ENCODE measurements at regions not wholly inside any gene's neighbourhood (a gene's known extent, or its start where the extent isn't known, plus 50 kb on each side); places are given as distances from the start of the nearest gene placed in this dataset.

DNA sequence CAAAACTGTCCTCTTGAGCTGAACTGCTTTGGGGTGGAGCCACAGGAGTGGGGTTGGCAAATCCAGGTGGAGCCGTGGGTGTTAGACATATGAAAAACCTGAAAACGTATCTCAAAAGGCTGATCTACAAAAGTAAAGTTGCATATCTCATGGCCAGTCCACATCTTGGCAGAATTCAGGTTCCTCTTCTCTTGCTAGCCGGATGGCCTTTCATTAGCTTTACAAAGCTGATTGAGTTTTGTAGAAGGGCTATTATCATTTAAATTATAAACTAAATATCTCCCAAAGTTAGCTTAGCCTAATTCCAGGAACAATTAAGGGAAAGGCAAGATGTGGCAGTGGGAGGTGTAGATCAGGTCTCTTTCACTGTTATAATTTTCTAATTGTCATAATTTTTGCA, 1427.7 kb downstream of the EFNB2 start:
- DNase-seq (ENCODE audit: low read depth in 1 of 2, low spot score in 1 of 2) = no peak

DNA sequence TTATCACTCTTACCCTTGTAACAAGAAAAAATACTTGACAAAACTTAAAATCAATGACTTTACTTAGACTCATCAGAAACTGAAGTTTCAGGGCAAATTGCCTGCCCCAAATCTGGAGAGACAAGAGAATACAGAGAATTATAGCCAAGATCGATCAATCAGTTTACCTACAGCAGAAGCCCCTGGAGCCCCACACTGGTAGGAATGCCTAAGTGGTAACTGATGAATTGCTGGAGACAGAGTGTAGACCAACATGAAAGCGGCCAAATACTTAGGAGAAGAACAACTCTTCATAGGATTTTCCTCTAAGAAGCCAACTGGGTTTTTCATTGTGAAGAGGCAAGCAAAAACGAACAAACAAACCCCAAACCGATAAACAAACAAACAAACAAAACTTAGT, 1430.0 kb downstream of the EFNB2 start:
- no peak for DNase-seq (ENCODE audit: low read depth in 1 of 2, low spot score in 1 of 2)

DNA sequence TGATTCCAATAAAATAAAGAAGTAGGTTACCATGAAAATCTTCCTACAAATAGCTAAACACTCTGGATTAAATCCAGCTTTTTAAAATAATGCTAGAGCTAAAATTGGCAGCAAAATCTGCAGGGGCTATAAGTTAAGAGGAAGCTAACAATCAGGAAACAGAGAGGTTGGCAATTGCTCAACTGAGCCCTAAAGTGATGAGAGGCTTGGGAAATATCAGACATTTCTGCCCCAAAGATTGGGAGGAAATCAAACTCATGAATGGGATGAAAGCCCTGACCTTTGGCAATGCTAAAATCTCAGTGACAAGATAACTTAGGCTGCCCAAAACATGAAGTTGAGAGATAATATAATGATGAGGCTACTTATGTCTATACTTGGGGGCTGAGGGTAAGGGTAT, 1437.9 kb downstream of the EFNB2 start:
- no peak for DNase-seq (ENCODE audit: low read depth in 1 of 2, low spot score in 1 of 2)

DNA sequence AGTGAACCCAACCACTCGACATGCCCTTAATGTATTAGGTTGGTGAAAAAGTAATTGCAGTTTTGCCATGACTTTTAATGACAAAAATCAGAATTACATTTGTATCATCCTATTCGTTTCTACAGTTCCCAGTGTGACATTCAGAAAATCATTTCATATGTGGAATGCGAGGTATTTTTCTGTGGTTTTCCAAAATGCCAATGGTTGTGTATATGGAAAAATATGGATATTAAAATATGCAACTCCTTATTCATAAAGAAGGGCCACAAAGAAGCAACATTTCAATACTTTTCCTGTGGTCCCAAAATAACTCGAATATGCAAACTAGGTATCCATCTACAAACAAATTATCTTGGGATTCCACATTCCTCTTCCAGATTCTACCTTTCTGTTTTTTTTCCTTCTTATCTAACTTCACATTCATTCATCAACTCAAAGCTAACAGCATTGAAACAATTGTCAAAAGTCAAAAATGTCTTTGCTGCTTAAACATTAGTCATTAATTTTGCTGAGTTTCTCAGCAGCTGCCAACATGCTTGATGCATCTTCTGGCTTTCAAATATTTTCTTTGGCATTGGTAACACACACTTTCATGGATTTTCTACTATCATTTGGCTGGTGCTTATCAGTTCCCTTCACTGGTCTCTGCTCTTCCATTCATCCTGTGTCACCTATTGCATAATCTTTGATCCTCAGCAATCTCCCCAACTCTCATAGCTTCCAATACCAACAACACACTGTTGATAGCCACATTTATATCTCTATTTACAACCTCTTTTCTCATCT, 1445.4 kb downstream of the EFNB2 start:
- no peak for DNase-seq (ENCODE audit: low read depth in 1 of 2, low spot score in 1 of 2)

DNA sequence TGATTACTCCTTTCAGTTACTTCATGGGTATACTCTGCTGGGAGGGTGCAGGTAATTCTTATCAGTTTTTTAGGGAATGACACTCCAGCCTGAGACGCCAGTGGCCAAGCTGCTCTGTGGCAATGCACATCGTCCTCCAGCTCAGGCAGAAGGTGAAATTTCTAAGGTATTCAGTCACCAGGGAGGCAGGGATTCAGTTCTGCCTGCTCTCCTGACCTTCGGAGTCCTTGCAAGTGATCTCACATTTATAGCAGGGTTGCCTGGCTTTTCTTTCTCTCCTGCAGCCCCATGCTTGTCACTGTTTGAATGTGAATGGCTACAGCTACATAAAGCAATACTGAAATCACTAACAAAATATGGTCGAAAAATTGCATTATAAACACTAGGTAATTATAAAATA, 1447.5 kb downstream of the EFNB2 start:
- DNase-seq (ENCODE audit: low read depth in 1 of 2, low spot score in 1 of 2) = no peak

DNA sequence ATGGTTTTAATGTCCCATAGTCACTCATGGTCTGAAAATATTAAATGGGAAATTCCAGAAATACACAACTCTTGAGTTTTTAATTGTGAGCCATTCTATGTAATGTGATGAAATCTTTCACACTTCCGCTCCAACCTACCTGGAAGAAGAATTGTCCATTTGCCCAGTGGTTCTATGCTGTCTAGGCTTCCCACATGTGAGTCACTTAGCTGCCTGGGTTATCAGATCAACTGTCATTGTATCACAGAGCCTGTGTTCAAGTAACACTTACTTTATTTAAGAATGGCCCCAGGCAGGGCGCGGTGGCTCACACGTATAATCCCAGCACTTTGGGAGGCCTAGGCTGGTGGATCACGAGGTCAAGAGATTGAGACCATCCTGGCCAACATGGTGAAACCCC, 1450.5 kb downstream of the EFNB2 start:
- DNase-seq (ENCODE audit: low read depth in 1 of 2, low spot score in 1 of 2) = no peak

DNA sequence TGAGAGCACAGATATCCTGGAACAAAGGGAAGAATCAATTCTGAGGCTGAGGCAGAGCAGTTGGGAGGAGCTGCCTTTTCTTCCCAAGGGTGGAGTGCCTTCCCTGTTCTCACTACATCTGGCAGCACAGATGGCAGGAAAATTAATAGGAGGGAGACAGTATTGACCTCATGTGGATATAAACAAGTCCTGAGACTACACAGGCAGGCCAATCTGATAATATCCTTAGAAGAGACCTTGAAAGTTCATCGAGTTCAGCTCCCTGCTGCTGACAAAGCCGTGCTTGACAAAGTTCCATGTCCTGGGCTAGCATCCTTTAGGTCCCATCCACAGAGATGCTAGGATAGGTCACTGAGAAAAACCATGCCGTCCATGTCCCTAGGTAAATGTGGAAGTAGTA, 1451.5 kb downstream of the EFNB2 start:
- no peak for DNase-seq (ENCODE audit: low read depth in 1 of 2, low spot score in 1 of 2)

DNA sequence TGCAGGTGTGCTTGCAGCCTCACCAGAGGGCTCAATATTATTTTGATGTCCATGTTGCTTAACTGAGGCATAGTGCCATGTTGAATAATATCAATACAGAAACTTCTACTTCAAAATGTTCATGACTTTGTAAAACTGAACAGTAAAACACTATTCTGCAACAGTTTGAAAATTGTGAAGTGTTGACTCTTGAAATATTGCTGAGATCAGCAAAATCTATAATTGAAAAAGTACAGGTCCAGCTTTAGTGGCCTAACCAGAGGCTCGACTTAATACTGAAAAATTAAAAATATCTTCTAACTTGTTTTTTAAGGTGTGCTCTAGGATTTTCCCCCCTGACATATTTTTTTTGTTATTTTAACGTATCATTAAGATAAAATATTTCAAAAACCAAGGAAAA, 1460.7 kb downstream of the EFNB2 start:
- no peak for DNase-seq (ENCODE audit: low read depth in 1 of 2, low spot score in 1 of 2)

DNA sequence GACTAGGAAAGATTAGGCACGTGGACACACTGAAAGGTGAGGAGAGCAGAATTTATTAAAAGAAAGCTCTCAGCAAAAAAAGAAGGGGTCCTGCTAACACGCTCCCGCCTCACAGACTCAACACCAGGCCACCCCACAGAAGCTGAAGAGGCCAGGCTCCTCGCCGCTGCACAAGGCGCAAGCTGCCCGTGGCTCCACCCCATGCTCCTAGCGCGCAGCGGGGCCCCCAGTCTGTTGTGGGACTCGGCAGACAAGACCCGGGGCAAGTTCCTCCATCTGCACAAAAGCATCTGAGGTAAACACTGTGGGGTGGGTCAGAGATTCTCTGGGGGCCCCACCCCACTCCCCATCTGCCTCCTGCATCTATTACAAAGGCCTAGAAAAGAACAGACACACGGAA, 1462.4 kb downstream of the EFNB2 start:
- no peak for DNase-seq (ENCODE audit: low read depth in 1 of 2, low spot score in 1 of 2)

DNA sequence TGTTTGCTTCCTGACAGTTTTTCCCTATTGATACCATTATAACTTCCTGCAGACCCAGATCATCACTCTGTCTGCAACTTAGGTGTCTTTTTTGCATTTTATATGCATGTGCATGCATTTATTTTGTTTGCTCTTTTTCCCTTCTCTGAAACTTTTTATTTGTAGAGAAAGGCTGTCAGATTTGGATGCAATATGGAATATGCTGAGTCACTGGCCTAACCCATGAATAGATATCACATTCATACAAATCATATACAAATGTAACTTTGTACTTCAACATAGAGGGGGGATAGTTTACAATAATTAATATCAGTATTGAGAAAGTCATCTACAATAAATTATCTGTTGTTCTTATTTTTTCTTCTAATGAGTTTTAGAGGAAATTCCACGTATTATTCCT, 1465.0 kb downstream of the EFNB2 start:
- DNase-seq (ENCODE audit: low read depth in 1 of 2, low spot score in 1 of 2) = no peak

DNA sequence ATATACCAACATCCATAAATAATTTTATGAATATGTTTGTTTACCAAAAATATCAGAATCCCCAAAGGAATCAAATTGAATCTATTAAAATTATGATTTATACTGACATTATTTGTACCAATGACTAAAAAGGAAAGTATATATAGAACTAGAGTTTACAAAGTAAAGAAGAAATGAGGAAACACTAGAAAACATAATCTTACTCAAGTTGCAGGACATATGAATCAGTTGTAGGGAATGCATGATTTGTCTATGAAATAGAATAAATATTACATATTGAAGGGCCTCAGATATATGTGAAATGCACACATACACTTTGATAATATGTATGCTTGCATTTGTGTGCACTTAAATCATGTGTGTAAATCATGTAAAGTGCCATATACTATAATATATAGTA, 1466.4 kb downstream of the EFNB2 start:
- DNase-seq (ENCODE audit: low read depth in 1 of 2, low spot score in 1 of 2) = no peak

DNA sequence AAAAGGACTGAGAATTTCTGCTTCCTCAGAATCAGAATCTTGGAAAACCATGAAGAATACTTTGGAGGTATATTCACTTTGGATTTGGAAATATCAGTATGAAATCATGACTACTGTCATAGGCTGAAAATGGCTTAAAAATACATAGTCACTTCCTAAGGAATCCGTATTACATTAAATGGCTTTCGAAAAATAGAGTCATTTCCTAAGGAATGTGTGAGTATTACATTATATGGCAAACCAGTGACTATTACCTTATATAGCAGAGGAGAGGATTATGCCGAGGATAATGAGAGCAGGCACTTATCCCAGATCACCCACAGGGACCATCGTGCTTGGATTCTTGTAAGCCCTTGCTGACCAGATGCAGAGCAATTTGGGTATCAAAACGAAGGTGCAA, 1471.8 kb downstream of the EFNB2 start:
- no peak for DNase-seq (ENCODE audit: low read depth in 1 of 2, low spot score in 1 of 2)

DNA sequence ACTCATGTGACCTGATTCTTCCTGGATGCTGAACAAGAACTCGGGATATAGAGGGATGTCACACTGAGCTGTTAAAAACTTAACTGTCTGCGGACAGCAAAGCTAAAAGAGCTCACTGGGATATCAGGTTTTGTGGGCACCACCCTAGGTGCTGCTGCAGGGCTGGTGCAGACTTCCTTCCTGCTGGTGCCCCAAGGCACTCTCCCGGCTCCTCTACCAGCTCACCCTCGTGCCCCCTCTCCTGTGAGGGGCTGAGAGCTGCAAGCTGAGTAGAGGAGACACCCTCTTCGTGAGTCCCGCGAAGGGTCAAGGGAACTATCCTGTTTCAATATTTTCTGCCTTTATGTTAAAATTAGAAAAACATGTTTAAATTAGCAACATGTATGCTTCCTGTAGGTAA, 1475.7 kb downstream of the EFNB2 start:
- no peak for DNase-seq (ENCODE audit: low read depth in 1 of 2, low spot score in 1 of 2)

DNA sequence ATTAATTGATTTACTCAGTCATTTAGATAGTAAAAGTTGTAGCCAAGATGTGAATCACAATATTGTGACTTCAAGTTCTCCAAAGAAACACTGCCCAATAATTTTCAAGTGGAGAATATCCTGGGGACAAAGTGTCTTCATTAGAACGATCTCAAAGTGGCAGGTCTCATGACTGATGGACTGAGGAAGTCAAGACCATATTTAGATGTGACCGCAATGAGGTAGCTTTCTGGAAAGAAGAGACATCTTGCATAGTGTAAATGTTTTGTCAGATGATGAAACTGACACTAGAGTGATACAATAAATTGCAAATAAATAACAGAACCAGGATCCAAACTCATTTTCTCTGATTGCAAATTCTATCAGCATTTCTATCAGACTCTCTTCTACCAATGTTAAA, 1476.9 kb downstream of the EFNB2 start:
- no peak for DNase-seq (ENCODE audit: low read depth in 1 of 2, low spot score in 1 of 2)

DNA sequence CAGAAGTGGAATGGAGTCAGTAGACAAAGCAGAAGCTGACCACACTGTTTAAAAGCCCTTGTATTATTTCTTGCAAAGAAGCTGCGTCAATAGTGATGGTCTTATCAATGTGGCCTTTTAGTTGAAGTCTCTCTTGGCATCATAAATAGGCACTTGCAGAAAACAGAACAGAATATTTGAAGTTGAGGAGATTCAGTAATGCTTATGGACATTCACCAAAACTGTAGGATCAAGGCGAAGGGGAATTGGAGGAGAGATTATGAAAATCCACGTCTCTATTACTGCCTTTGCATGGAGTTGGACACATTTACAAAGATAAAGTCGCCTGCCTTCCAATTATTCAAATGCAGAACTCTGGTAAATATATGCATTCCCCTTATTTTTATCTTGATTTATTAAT, 1482.8 kb downstream of the EFNB2 start:
- DNase-seq (ENCODE audit: low read depth in 1 of 2, low spot score in 1 of 2) = no peak

DNA sequence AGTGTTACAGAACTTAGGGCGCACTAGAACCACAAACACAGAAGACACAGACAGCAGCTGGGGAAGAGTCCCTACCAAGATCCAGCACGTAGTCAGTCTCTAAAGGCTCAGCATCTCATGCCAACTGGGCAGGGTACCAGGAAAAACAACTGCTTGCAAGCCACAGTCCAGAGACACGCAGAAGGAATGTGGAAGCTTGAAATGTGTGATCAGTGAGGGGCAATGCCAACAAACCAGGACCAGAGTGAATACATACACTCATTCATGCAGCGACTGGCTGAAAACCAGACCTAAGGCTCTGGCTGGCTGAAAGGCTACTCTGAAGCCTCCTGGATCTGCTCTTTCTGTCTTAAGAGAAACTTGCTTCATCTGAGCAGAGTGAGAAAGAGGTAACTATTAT, 1484.8 kb downstream of the EFNB2 start:
- no peak for DNase-seq (ENCODE audit: low read depth in 1 of 2, low spot score in 1 of 2)

DNA sequence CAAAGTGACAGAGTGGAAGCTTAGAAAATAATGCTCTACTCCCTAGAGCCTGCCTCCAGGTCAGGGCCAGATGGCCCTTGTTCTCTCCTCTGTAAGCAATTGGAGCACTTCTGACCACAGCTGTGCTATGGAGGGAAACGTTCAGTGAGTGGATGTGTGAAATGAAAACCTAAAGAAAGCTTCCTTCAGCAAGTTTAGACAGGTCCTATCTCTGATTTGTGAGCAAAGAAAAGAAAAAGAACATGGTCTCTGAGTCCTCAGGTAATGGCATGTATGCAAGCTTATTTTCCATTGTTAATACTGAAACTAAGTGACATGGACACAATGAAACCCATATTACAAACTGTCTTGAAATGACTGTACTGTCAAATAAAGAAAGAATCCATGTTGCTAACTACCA, 1486.8 kb downstream of the EFNB2 start:
- no peak for DNase-seq (ENCODE audit: low read depth in 1 of 2, low spot score in 1 of 2)

DNA sequence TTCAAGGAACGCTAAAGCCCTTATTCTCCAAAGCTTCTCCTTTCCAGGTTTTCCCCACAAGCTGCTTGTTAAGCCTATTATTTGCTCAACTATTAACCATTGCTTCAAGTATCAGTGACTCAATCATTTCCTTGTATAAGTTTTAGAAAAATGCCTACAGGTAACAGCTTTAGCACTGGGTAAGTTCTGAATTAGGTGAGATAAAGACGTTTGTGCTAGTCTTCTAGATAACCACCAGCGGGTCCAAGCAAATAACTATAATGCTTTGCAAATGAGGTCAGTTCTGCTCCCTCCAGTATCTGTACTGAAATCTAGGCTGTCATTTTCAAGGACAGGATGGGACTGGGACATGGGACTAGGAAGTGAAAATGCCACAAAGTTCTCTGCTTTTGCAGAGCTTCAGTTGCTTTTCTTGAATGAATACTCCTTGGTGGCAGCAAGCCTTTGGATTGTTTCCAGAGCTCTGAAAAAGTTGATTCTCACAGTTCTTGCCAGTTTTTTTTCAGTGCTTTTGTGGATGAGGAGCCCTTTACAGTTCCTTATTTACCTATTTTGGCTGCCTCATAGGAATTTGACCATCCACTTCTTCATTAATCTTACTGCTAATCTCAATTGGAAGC, 1487.7 kb downstream of the EFNB2 start:
- no peak for DNase-seq (ENCODE audit: low read depth in 1 of 2, low spot score in 1 of 2)

DNA sequence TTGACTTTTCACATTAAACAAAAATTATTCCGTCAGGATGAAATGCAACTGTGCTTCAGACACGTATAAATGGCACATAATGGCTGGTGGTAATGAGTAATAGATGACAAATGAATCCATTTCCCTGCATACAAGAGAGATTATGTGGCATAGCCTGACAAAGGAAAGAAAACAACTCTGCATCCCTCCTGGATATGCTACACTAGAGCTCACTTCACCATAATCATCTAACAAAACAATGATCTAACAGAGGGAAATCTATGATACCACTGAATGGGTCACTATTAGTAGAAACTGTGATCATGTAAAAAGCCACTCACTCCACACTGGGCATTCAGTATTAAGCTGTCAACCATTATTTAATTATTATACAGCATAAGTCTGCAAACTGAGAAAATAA, 1498.4 kb downstream of the EFNB2 start:
- DNase-seq (ENCODE audit: low read depth in 1 of 2, low spot score in 1 of 2) = no peak

DNA sequence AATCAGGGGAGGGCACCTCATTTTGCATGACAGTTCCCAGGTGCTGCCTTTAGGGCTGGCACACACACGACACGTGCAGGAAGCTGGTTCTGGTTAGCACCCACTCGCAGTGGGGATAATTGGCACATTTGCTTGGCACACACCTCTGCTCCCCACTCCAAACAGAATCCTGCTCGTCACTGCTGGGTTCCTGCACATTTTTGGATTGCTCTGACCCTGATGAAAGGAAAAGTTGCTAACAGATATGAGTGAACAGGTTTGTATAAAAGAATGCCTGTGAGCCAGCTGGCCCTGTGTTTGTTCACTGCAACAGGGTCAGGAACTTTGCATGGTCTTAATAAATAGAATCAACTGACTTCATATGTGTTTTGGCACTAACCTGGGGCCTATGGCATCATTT, 1500.4 kb downstream of the EFNB2 start:
- DNase-seq (ENCODE audit: low read depth in 1 of 2, low spot score in 1 of 2) = no peak

DNA sequence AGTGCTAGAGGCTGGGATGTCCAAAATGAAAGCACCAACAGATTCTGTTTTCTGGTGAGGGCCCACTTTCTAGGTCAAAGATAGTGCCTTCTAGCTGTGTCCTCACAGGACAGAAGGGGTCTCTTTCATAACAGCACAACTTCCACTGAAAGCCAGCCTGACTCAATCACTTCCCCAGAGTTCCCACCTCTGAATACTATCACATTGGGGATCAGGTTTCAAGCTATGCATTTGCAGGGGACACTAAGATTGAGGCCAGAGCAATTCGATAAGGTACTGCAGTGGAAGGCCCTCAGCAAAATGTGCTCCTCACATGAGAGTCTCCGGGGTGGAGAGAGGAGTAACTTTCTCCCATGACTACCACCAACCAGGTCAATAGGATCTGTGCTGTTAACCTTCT, 1501.5 kb downstream of the EFNB2 start:
- DNase-seq (ENCODE audit: low read depth in 1 of 2, low spot score in 1 of 2) = no peak

DNA sequence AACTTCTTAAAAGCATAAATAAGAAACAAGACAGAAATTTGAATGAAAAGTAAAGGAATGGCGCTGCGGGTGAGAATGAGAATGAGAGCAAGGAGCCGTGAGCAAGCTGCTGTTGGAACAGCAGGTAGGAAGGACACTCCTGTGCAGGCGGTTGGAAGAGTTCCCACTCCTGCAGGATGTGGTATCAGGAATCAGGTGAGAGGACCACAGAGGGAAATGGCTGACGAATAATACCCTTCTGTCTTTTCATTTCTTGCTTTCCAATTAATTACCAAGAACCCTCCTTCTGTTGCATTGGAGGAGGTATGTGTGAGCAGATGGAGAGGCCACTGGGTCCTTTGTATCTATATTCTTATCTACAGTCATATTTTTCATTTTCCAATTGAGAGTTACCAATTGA, 1504.2 kb downstream of the EFNB2 start:
- DNase-seq (ENCODE audit: low read depth in 1 of 2, low spot score in 1 of 2) = no peak

DNA sequence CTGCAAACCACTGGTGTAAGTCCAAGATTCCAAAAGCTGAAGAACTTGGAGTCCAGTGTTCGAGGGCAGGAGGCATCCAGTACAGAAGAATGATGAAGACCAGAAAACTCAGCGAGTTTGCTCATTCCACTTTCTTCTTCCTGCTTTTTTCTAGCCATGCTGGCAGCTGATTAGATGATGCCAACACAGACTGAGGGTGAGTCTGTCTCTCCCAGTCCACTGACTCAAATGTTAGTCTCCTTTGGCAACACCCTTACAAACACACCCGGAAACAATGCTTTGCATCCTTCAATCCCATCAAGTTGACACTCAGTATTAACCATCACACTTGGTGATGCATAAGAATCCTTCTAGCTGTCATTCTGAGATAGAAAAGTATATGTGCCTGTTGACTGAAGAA, 1504.6 kb downstream of the EFNB2 start:
- DNase-seq (ENCODE audit: low read depth in 1 of 2, low spot score in 1 of 2) = no peak
